IPS-NIHi11 (cell line): ENCODE measurements at regions not wholly inside any gene's neighbourhood (a gene's known extent, or its start where the extent isn't known, plus 50 kb on each side); places are given as distances from the start of the nearest gene placed in this dataset.
"Not testable (repeated sequence)": the region's sequence is repeated elsewhere in the genome, so short reads cannot be mapped to it uniquely, and the experiment has no call there.

ENCODE experiments used
- DNase-seq: peaks from one replicate; pipeline ENCODE4 v3.0.0; 2012; ENCODE audit warnings: mixed read lengths, low spot score

DNA sequence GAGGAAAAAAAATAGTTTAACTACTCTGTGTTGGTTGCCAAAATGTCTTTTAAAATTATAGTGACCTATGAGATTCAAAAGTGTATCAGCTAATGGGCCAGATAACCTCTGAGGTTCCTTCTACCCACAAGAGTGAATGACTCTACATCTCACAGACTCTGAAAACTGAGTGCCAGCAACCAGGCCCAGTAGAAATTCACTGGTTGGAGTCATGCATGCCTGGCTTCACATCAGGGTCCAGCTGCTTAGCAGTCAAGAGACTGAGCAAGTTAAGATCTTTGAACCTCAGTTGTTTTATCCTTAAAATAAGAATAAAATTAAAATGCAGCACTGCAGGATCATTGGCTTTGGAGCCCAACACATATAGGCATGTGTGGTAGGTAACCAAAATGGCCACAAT lies 342.6 kb upstream of the NFIA start:
- no peak for DNase-seq

DNA sequence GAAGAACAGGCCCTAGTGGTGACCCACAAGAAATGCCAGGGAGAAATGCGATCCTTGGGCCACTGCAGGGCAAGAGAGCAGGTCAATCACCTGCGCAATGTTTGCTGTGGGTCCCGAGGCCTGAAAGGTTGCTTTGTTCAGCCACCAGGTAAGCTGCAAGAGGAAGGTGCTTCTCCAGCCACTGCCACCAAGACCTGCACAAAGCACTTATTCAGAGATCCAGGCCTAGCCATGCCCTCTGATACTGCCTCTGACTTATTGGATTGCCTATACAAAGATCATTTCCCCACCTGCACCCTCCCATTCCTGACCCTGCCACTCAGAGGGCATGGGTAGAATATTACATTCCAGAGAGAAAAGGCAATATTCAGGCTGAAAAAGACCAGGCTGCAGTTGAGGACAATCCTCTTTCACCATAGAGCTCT lies 349.4 kb upstream of the NFIA start:
- DNase-seq, result no peak

DNA sequence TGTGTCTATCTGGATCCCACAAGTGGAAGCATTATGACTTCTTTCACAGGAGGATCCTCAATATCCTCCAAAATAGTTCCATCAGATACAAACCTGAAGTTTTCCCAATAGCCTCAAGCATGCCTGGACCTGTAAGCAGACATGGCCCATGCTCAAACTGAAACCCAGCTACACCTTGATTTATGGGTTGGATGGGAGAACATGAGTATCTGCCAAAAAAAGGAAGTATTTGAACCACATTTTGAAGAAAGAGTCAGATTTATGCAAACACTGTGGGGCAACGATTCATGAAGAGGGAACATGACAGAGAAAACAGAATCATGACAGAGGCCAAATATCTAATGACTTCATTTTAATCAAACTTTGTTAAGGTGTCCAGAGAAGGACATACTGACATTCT lies 351.0 kb upstream of the NFIA start:
- no peak for DNase-seq

DNA sequence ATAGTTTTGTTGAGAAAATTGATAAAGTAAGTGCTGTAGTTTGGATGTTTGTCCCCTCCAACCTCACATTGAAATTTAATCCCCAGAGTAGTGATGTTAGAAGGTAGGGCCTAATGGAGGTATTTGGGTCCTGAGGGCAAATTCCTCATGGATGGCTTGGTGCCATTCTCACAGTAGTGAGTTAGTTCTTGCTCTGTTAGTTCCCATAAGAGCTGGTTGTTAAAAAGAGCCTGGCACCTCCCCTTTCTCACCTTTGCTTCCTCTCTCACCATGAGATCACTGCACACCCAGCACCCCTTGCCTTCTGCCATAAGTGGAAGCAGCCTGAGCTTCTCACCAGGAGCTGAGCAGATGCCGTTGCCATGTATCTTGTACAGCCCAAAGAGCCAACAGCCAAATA lies 354.8 kb upstream of the NFIA start:
- DNase-seq, result no peak

DNA sequence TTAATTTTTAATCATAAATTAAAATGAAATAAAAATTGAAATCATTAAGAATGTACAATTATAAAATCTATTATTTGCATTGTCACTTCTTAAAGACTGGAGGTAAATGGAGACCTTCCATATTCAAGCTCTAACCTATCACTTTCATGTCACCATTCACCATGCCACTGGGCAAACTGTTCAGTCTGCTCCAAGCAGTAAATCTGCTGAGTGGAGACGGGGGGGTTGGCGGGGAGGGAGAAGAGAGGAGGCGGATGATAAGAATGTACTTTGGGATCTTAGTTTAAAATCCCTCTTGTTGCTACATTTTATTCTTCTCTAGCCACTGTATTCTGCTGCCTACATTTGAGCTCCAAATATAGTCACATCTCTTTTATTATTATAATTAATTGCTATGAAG lies 365.9 kb upstream of the NFIA start:
- DNase-seq, result no peak

DNA sequence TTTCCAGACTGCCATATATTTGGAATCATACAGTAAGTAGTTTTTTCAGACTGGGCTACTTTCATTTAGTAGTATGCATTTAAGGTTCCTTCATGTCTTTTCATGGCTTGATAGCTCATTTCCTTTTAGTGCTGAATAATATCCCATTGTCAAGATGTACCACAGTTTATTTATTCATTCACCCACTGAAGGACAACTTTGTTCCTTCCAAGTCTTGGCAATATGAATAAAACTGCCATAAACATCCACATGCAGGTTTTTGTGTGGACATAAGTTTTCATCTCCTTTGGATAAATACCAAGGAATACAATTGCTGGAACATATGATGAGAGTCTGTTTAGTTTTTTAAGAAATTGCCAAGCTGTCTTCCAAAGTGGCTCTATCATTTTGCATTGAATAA lies 366.4 kb upstream of the NFIA start:
- DNase-seq, result no peak

DNA sequence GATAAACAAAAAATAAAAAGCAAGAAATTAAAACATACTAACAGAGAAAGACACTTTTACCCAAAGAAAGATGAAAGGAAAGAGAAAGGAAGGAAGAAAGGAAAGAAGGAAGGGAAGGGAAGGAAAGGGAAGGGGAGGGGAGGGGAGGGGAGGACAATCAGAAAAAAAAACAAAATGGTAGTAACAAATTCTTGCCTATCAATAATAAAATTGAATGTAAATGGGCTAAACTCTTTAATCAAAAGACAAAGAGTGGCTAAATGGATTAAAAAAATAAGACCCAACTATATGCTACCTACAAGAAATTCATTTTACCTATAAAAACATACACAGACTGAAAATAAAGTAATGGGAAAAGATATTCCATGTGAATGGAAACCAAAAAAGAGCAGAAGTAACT lies 372.9 kb upstream of the NFIA start:
- no peak for DNase-seq

DNA sequence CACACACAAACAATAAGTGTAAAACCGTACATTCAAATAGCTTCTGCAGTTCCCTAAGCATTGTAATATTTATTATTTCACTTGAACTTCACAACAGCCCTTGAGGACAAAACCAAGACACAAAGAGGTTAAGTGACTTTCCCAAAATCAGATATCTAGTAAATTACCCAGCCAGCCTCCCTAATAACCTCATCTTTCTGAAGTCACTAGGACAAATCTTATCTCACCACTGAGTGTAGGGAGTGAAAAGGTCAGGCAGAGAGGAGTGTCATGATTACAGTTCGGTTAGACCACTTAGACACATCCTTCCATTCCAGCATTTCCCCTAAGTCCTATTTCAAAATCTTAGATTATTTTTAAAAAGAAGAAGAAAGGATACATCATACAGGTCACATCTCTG lies 377.3 kb upstream of the NFIA start:
- DNase-seq, result no peak

DNA sequence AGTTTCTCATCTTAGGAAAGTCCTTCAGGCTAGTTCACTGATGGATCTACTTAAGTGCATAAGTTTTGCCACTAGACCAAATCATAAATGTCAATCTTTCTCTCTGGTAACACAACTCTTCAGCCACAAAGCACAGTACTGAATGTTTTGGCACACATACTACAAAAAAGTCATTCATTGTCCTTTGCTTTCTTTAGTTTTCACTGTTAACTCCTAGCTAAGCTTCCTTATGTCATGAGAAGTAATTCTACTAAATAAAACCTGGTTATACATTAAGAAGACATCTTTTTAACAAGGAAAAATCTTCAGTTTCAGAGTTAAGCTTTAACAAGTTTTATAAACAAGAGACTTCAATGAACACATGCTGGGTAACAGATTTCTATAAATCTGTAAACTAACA lies 379.2 kb upstream of the NFIA start:
- DNase-seq, result no peak

DNA sequence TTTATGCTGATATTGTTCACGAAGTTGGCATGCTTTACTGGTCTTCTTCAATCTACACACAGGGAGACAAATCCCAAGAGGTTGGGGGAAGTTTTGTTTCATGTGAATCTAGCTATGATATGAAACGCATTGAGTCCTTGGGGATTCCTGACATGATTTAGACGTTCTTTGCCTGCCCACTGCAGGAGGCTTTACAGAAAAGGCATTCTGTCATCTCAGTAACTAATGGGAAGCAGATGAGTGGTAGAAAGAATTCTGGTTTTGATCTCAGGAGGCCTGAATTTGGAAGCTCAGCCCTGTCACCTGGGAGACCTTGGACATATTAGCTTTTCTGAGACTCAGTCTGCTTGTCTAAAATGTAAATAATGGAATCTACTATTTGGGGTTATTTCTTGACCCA lies 383.0 kb upstream of the NFIA start:
- DNase-seq, result no peak

DNA sequence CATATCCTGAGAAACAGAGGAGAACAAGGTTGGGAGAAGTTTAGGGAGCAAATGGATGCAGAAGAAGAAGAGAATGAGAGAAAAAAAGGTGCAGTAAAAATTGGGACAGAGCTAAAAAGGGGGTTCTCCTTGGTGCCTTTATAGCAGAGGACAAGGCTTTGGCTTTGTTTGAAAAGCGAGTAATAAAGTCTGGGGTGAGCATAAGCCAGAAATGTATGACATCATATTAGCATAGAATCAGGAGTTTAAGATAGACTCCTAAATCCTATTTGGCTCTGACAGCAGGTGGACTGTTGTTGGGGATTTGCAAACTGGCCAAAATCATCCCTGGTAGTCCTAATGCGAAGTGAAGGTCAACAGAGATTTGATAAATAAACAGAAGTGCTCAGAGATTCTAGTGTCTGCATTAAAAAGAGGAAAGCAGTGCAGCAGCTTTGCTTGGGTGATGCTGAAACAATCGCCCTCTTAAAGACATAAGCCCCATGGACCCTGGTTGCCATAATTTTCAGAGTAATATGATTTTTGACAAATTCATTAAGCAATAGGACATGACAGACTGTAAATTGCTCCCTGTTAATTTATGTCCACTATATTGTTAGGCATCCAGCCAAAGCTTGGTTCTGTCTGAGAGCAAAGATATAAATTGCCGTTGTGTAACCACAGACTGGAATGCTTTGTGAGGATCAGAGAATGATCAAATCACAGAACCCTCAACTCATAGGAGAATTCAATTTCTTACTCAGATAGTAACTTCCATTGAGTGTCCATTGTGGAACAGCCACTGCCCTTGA lies 385.0 kb upstream of the NFIA start:
- DNase-seq, result no peak

DNA sequence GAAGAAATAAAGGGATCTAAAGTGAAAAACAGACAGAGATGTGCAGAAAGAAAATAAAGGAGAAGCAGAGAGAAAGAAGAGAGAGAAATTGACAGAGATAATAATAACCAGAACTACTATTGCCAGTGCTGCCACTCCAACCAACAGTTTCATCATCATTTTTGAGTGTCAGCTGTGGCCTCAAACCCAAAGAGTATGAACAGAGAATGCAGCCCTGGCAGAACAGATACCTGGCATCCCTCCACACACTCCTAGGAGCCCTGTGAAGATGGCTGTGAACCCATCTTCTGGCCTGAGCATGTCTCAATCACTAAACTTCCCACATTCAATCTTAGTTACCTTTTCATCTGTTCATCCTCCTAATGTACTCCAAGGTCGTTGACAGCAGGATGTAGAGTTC lies 385.8 kb upstream of the NFIA start:
- no peak for DNase-seq

DNA sequence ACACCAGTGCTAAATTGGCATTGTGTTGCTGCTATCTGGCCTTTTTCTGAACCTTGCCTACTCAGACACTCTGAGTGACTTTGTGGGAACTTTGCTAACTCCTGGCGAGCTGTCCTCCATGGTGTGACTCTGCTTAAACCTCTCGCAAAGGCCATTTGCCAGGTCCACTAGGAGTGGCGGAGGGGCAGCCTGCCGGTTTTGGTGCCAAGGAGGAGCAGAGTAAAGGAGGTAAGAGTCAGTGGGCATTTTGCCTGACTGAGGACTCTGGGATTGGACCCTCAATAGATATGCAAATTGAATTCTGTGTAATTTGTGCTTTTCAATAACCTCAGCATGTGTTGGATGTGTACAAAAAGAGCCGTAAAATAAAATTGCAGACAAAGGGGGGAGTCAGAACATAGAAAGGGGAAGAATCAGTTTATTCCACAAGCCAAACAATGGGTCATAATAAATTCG lies 386.6 kb upstream of the NFIA start:
- DNase-seq, result no peak

DNA sequence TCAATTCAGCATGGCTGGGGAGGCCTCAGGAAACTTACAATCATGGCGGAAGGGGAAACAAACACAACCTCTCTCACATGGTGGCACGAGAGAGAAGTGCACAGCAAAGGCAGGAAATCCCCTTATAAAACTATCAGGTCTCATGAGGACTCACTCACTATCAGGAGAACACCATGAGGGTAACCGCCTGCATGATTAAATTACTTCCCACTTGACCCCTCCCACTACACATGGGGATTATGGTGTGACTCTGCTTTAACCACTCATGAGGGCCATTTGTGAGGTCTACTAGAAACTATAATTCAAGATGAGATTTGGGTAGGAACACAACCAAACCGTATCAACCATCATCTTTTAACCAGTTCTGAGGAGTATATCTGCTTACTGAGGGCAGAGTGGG lies 387.4 kb upstream of the NFIA start:
- DNase-seq, result no peak

DNA sequence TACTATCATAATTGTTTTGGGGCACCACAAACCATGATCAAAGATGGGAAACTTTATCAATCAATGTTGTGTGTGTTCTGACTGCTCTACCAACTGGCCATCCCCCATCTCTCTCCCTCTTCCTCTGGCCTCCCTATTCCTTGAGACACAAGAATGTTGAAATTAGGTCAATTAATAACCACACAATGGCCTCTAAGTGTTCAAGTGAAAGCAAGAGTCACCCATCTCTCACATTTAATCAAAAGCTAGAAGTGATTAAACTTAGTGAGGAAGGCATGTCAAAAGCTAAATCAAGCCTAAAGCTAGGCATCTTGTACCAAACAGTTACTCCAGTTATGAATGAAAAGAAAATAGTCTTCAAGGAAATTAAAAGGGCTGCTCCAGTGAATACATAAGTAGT lies 390.3 kb upstream of the NFIA start:
- DNase-seq, result no peak

DNA sequence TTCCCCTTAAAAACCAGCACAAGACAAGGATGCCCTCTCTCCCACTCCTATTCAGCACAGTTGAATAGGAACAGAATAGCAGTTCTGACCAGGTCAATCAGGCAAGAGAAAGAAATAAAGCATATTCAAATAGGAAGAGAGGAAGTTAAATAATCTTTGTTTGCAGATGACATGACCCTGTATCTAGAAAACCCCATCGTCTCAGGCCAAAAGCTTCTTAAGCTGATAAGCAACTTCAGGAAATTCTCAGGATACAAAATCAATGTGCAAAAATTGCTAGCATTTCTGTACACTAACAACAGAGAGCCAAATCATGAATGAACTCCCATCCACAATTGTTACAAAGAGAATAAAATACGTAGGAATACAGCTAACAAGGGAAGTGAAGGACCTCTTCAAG lies 394.1 kb upstream of the NFIA start:
- not testable (repeated sequence) for DNase-seq

DNA sequence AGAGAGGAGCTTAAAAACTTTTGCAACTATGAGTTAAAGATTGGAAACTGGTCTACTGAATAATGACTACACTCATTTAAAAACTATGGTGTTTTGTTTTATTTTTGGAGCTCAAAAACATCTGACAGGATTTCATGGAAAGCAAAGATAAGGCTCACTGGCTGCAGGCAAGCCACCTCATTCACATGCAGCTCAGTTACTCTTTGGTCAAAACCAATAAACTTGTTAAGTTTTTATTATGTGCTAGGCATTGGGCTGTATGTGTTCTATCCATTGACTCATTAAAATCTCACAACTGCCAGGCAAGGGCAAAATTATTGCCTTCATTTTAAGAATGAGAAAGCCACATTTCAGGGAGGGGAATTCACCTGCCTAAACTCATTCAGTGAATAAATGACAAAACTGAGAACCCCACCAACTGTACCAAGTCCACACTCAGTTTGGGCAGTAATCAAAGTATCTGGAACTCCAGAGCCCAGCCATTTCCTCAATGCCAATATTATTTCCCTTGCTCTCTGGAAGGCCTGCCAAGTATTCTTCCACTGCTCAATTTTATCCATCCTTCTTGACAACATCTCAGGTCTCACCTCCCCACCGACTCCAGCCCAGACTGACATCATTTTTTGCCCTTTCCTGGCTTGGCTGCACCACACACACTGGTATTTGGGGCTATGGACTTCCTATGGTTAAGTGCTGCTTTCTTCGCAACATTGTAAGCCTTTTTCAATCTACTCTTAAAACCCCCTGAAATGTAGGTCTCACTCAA lies 401.1 kb upstream of the NFIA start:
- DNase-seq, result no peak

DNA sequence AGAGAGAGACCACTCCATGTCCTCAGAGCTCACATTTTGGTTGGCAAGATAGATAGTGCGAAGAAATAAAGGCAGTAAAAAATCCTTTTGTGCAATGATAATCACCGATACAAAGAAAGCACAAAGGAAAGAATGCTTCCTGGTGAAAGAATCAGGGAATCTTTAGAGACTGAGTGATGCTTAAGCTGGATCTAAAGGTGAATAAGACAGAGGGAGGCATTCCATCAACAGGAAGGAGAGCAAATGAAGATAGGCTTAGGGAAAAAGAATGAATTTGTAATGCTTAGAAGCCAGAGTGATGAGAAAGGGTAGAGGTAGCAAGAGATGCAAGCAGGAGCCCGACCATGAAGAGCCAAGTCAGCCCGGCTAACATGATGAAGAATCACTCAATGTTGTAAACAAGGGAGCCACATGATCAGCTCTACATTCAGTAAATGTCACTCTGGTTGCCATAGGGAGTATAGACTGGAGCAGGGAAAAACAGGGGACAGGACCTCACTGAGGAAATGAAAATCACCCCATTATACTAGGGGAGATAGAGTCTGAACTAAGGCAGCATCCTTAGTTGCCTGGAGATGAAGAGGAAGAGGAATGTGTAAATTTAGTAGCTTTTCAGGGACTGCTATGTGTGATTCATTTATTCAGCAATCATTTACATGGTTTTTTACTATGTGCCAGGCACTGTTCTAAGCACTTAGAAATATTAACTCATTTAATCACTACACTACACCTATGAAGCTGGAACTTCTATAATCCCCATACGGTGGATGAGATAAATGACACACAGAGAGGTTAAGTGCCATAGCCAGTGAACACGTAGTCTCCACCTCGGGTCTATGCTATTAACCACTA lies 402.6 kb upstream of the NFIA start:
- DNase-seq, result no peak

DNA sequence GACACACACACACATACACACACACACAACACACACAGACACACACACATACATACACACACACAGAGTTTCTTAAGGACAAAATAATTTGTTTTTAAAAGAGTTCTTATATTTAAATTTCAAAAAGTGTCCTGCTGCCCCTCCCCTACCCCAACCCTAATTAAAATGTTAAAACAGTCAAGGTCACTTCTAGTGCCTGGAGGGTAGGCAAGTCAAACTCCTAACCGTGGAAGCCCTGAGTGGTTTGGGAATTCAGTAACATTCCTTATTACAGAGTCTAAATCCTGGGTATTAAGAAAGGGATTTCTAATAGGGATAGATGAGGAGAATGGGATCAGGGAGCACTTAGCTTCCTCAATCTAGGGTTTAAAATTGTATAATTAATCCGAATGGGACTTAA lies 403.6 kb upstream of the NFIA start:
- no peak for DNase-seq

DNA sequence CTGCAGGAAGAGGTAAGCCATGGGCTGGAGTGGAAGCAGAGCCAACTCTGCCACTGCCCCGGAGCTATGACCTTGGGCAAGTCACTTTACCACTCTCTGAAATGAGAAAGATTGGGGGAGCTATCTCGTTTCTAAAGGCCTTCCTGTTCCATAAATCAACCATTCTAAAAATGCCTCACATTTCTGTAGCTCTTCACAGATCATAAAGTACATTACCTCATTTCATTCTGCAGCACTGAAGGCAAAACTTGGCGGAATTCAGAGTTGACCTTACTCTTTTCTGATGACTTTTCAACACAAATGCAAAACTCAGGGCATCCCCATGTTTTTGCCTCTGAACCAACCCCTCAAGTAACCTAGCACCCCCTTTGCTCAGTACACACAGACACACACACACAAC lies 404.0 kb upstream of the NFIA start:
- no peak for DNase-seq

DNA sequence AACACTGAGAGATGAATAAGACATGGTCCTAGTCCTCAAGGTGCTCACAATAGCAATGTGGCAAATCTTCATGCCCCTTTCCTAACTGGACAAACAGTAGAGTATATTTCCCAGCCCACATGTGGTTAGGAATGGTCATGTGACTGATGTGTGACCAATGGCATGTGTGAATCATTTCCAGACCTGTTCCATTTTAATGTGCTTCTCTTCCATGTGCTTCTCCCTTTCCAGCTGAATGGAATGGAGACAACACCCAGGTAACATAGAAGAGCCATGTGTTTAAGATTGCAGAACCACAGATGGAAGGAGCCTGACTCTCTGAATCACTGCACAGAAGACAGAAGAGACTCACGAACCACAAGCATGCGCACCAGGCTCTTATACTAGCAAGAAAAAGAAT lies 409.9 kb upstream of the NFIA start:
- no peak for DNase-seq

DNA sequence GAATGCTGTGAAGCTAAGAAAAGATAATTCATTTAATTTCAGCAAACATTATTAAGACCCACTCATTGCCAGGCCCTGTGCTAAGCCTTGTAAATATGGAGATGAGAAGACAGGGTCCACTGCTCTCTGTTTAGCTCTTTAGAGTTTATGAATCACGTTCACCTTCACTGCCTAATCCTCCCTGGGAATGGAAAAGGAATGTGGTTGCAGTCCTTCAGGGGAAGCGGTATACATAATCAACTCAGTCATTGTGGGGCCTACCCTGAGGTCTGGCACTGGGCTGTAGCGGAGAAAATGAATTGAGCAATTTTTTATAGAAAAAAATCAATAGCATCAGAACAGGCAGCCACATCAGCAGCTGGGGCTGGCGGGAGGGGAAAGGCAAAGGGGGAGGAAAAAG lies 412.1 kb upstream of the NFIA start:
- DNase-seq, result no peak

DNA sequence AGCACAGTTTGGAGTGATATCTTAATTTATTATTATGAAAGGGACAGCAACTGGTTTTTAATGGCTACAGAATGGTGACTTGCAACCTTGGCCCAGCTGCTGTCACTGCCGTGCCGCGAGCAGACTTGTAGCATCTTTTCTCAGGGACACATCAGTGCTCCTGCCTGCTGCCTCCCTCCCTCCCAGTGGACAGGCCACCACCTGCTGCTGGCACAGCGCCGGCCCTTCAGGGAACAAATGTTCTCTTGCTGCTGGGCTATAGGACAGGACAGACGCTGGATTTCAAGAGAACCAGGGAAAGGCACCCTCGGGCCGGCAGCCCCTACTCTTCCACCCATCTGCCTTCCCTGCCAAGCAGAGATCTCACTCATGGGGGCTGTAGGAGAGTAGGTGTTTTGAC lies 413.8 kb upstream of the NFIA start:
- no peak for DNase-seq
